GM18517 (cell line): ENCODE measurements at regions not wholly inside any gene's neighbourhood (a gene's known extent, or its start where the extent isn't known, plus 50 kb on each side); places are given as distances from the start of the nearest gene placed in this dataset.
"Not testable (repeated sequence)": the region's sequence is repeated elsewhere in the genome, so short reads cannot be mapped to it uniquely, and the experiment has no call there.

Source experiments
- ATAC-seq: cut with Tn5 transposase; IDR thresholded peaks from one replicate; pipeline ENCODE4 v1.9.1; 2021; ENCODE audit warnings: mild to moderate bottlenecking, moderate library complexity; ENCODE audit not compliant: unreplicated experiment

DNA sequence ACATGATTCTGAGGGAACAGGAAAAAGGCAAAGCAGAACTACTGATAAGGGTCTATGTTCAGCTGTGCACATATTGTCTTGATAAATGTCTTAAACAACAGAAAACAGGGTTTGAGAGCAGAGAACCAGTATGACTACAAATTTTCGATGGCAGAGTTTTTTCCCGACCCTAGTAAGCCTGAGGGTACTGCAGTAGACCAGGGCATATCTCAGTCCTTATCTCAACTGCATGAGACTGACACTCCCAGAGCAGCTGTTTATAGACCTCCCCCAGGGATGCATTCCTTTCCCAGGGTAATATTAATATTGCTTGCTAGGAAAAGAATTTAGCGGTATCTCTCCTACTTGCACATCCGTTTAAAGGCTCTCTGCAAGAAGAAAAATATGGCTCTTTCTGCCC is 1176.8 kb upstream of the ADGRB3 start:
- no peak for ATAC-seq

DNA sequence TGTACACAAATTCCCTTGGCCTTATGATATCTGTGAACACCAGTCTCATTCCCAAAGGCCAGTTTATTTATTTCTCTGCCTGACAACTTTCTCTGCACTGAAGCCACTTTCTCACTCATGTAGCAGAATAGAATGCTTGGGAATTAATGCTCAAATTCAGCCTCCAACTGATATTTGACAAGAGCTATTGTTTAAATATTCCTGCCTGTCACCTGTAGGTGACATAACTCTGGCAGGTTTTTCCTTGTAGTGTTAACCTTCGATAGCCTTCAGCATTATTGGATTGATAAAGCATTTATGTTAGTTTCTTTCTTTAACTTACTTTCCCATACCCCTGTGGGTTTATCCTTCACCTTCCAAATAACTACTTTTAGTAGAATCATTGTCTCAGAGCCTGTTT is 1183.2 kb upstream of the ADGRB3 start:
- no peak for ATAC-seq

DNA sequence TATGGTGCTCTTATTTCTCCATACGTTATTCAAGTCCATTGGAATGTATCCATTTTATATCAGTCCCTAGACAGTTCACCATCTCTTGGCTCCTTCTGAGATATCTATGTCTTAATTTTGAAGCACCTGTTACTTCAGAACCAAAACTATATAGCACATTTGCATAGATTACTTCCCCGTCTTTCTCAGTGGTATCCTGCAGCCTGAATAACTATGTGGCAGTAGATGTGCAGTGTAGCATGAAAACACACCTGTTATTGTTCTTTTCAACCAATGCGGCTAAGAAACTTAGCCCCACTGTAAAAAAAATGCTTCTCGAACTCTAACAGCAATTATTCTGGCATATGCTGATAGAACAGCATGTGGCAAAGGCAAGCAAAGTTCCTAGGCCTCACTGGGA is 1184.4 kb upstream of the ADGRB3 start:
- ATAC-seq, result peak; percentile 52

- no peak for ATAC-seq
Measured at GRCh38 chr6:67449602-67450001, 1185.5 kb upstream of the ADGRB3 start.

GRCh38 chr6:67433124-67433523 is 1202.0 kb upstream of the ADGRB3 start:
- no peak for ATAC-seq

DNA sequence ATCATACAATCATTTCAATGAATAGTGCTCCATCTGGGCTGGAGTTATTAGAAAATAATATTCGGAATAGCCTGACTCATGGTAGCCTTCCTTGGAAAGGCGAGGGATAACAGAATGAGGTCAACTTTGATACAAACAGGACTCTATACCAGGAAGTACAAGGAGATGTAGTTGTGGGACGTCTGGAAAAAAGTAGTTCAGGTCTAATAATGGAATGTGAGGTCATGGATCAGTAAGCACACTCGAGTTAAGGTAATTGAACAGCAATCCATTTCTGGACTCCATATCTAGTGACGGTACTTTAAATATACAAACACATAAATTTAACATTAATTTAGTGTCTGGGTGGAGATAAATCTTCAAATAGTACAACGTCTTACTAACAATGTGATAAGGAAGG is 1204.0 kb upstream of the ADGRB3 start:
- no peak for ATAC-seq

GRCh38 chr6:67426686-67427085 is 1208.4 kb upstream of the ADGRB3 start:
- ATAC-seq, result not testable (repeated sequence)

DNA sequence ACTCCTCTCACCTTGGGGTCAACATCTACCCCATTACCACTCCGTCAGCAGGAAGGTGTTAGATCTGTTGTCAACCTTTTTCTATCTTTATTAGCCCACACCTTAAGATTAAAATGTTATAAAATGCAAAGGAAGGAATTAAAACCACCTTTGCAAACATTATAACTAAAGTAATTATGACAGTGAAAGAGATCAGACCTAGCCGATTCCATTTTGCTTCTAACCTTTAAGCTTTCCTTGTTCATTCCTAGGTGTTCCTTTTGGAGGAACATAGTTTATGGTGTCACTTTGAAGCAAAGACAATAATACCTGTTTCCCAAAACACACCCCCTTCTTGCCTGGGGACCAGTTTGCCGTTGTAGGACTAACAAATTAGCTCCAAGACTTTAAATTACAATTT is 1223.0 kb upstream of the ADGRB3 start:
- no peak for ATAC-seq

DNA sequence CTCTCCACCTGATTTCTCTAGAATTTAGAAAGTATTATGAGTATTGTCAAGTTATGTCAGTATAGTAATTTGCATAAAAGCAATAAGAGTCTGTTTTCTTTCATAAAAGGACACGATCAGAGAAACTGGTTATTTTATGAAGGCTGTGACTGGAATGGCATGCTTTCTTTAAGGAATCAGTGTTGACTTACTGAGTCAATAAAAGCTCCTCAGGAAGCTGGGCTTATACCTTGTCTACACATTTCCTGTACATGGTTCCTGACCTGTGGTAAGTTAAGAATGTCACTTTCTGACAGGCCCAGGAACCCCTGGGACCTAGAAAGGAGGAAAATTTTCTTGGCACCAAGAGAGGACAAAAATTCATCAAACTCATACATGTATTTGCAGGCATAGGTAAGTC is 1224.0 kb upstream of the ADGRB3 start:
- no peak for ATAC-seq

DNA sequence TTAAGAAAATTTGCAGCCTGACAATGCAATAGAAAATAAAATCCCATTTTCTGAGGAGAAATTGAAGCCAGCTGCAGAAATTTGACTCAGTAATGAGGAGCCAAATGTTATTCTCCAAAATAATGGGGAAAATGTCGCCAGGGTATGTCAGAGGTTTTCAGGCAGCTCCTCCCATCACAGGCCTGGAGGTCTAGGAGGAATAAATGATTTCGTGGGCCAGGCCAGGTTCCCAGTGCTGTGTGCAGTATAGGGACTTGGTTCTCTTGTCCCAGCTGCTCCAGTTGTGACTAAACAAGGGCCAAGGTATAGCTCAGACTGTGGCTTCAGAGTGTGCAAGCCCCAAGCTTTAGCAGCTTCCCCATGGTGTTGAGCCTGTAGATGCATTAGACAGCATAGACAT is 1240.8 kb upstream of the ADGRB3 start:
- ATAC-seq, result no peak

GRCh38 chr6:67393356-67393755 is 1241.7 kb upstream of the ADGRB3 start:
- no peak for ATAC-seq

- ATAC-seq, result no peak
Measured at GRCh38 chr6:67391955-67392354, 1243.1 kb upstream of the ADGRB3 start.

DNA sequence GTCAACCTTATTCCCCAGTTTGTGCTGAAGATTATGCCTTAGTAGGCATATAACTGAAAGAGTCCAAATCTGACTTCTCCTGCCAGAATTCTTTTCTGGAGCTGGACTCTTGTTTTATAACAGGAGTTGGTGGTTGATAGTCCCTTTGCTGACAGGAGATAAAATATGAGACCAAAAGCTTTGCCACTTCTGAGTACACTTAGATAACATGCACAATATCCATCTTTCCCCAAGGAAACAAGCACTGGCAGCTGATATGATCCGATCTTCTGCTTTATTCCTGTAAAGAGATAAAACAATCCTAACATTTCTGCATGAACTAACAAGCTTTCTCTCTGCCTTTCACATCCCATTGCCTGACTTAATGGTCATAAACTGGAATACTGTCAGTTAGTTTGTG is 1265.4 kb upstream of the ADGRB3 start:
- ATAC-seq, result no peak

GRCh38 chr6:67362976-67363375 is 1272.1 kb upstream of the ADGRB3 start:
- no peak for ATAC-seq

- ATAC-seq, result no peak
Measured at GRCh38 chr6:67361264-67361663, 1273.8 kb upstream of the ADGRB3 start.

- no peak for ATAC-seq
Measured at GRCh38 chr6:67358241-67358640, 1276.8 kb upstream of the ADGRB3 start.

DNA sequence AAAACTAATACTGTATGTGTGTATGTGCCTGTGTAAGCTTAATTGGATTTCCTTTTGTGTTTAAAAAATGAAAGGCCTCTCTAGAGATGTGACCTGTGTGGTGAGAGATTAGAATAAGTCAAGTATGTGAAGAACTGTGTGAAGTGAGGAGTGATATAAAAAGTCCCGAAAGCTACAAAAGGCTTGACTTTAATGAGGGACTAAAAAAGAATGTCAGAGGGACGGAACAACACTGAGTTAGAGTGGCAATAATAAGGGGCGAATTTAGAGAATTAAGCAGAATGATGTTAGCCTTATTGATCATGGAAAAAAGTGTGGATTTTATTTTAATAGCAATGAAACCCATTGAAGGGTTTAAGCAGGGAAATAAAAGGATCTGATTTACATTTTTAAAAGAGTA is 1281.2 kb upstream of the ADGRB3 start:
- no peak for ATAC-seq

DNA sequence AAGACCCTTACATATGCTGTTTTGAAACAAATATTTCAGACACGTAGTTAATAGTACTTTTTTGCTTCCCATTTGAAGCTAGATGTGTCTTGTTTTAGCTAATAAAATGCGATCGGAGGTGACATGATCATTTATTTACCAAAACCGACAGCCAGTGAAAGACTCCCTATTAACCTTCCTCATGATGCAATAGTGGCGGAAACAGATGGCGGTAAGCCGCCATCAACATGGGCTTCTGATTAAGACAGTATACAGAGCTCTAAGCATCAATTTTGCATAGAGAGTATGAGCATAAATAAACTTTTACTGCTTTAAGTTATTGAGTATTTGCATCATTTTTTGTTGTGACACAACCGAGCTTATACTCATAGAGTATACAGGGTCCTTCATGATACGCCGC is 1282.4 kb upstream of the ADGRB3 start:
- no peak for ATAC-seq

- no peak for ATAC-seq
Measured at GRCh38 chr6:67350729-67351128, 1284.4 kb upstream of the ADGRB3 start.

DNA sequence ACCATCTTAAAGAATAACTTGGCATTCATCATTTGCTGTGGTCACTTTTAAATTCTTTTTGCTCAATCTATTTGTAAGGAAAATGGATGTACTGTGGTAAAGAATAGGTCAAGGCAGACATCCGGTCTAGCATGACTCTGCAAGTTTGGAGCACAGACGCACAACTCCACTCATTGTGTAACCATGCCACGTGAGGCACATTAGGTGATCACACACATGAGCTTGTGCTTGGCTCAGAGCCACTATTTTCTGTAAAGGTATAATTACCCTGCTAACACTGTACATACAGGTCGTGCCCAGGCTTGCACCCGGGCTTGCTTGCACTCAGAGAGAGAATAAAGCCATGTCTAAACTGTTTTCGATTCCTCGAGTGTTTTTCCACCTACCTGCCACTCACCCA is 1289.1 kb upstream of the ADGRB3 start:
- ATAC-seq, result no peak

DNA sequence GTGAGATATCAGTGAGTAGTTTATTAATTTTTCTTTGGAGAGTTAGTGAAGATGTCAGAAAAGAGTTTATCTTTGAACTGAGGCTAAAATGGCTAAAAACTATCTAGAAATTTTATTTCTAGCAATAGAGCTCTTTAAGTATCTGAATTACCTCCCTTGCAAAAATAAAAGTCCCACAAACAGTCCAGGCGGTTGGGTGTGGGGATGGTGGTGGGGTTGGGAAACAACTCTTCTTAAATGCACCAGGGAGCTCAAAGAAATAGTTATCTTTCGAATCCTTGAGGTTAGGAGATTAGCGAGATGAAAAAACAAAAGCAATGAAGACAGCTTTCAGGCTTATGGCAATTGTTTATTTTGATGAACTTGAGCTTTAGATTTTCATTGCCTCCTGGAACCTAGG is 1299.1 kb upstream of the ADGRB3 start:
- no peak for ATAC-seq

- ATAC-seq, result no peak
Measured at GRCh38 chr6:67331304-67331703, 1303.8 kb upstream of the ADGRB3 start.

- ATAC-seq, result no peak
Measured at GRCh38 chr6:67328269-67328668, 1306.8 kb upstream of the ADGRB3 start.

GRCh38 chr6:67300430-67301040 is 1334.5 kb upstream of the ADGRB3 start:
- ATAC-seq, result no peak
